ENCODE measurements at regions not wholly inside any gene's neighbourhood (a gene's known extent, or its start where the extent isn't known, plus 50 kb on each side); places are given as distances from the start of the nearest gene placed in this dataset.
"Not testable (repeated sequence)": the region's sequence is repeated elsewhere in the genome, so short reads cannot be mapped to it uniquely, and the experiment has no call there.

DNA sequence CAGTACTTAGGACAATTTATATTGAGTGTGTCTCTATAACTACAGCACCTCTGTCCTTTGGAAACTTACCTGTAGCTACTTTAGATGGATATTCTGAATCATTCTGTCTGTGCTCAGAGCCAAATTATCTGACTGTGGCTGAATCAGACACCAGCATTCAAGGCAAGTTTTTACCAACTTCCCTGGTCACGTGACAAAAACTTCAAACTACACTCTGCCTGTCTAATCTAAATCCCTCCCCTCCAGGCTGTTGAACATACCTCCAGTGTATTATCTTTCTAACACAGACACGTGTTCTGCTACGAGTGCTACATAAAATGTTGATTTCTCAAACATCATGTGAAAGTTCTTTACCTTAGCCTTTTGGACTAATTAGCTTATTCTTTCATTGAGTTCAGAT is 641.2 kb upstream of the CPEB2 start:
- Histone ChIP-seq H3K27ac (no peak overlapping the region), H3K4me3 (no peak overlapping the region)

DNA sequence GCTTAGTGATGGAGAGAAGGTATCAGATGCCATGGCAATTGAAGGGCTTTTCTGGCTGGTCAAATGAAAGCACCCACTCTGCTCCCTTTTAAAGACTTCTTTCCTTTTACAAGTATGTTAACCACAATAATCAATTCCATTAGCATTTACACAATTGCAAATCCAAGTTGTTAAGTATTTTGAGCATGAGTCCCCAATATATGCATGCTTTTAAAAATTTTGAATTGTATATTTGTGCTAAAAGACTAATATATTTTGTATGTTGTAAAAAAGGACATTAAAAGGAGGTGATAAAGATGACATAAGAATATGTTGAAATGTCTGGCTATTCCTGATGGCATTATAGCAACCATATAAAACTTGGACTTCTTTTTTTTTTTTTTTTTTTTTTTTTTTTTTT is 639.9 kb upstream of the CPEB2 start:
- H3K4me3 ChIP-seq, result no peak overlapping the region
- no peak overlapping the region for H3K27ac ChIP-seq

DNA sequence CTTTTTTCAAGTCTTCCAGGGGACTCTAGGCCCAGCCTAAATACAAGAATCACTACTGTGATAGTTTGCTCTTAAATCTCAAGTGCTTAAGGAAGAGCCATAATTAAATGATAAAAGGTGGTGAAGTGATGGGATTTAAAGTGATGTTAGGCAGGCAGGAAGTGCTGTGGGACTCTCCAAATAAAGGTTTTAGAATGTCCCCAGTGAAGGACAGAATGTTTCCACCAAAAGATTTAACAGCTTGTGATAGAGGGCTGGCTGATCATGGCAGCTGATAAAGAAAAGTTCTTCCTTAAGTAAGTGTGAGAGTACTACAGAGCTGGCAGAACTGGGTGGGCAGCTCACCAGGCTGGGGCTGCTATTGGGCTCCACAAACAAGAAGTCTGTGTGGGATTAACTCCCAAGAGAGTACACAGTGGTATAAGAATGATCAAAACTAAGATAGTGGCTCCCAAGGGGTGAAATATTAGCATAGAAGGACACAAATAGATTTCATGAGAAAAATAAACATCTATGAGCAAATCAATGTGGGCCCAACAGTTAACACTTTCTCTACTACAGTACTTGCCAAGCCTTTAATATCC is 637.2 kb upstream of the CPEB2 start:
- no peak overlapping the region for H3K4me3 ChIP-seq

DNA sequence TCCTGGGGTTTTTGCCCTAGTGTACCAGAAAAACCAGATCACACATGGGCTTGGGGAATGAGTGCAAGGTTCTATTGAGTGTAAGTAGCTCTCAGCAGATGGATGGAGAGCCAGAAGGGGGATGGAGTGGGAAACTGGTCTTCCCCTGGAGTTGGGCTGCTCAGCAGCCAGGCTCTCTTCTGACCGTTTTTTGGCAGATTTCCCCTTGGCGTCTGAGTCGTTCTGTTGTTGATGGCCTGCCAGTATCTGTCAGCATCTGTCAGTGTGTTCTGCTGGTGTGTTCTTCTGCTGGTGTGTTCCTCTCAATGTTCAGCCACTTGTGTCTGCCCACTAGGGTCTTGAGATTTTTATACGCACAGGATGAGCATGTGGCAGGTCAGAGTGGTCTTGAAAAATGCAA is 633.9 kb upstream of the CPEB2 start:
- no peak overlapping the region for H3K4me3 ChIP-seq
- no peak overlapping the region for H3K27ac ChIP-seq

More for the DNA sequence above, 637.2 kb upstream of the CPEB2 start:
- no peak overlapping the region for H3K27ac ChIP-seq

DNA sequence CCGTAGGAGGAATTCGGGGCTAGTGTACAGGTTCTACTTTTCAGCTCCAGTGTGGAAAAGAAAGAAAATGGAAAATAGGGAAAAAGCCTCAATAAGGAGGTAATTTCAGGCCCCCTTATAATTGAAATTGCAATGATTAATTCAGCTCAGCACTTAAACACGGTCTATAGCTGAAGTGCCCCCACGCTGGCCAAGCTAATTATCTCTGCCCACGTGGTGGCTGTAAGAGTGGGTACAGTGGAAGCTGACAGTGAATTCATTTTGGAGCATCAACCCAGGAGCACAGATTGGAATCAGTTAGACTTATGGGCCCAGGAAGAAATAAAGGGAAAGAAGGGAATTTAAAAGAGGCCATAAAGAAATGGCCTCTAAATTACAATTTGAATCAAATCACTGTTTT is 631.1 kb upstream of the CPEB2 start:
- no peak overlapping the region for H3K27ac ChIP-seq
- H3K4me3 ChIP-seq, result no peak overlapping the region

DNA sequence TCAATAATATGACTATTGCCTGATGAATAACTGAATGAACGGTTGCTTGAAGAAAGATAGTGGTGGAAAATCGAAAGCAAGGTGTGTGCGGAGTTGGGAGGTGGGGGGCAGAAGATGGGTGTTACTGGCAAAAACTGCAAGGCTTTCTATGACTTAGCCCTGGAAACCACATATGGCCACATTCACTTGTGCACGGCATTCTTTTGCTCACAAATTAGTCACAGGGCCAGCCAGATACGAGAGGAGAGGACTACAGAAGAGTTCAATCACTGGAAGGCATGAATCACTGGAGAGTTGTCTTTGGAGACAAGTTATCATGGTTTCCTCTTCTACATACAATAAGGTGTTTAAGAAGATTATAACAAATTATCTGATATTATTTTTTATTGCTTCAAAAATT is 626.5 kb upstream of the CPEB2 start:
- H3K27ac ChIP-seq, result no peak overlapping the region

DNA sequence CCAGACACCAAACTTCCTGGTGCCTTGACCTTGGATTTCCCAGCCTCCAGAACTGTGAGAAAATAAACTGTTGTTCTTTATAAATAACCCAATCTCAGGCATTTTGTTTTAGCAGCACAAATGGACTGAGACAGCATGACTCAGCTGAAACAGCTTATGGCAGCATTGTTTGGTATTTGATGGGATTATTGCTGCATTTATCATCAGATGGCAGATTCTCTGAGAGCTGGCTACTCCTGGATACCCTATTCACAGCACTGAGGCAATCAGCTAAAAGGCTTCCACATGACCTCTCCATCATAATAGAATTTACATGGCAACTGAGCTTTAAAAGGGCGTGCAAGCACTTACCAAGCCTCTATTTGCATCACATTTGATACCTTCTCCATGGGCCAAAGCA is 623.1 kb upstream of the CPEB2 start:
- H3K4me3 ChIP-seq, result no peak overlapping the region
- H3K27ac ChIP-seq, result no peak overlapping the region

More for the DNA sequence above, 626.5 kb upstream of the CPEB2 start:
- no peak overlapping the region for H3K4me3 ChIP-seq

DNA sequence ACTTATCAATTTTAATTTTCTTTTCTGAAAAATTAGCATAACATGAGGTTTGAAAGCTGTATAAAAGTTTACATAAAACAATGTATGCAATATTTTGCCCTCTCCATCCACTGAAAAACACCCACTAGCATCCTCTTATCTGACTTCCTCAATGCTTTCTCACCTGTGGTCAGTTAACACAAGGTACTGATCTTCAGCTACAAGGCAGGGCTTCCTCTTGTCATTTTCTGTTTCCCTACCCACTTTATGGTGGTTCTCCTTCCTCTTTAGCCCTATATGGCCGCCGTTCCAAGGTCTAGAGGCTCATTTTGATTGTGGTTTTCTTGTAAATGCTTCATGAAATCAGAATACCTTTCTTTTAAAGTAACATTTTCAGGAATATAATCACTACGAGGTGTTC is 618.6 kb upstream of the CPEB2 start:
- H3K27ac ChIP-seq, result no peak overlapping the region

DNA sequence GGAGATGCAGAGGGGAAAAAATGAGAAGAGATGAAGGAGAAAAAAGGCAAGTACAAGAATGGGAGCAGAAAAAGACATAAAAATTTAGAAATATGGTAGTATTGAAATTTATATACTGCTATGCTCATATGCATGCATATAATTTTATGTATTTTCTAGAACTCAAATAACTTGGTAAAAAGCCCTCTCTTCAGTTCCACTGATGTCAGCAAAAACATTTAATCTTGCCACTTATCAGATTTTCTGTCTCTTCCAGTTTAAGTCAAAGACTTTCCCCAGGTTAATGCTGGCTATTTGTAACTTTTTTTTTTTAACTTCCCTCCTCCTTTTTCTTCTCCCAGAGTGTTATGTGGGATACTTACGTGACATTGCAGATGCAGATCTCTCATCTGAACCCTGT is 617.5 kb upstream of the CPEB2 start:
- H3K27ac ChIP-seq, result no peak overlapping the region
- H3K4me3 ChIP-seq, result no peak overlapping the region

More for the DNA sequence above, 618.6 kb upstream of the CPEB2 start:
- no peak overlapping the region for H3K4me3 ChIP-seq

DNA sequence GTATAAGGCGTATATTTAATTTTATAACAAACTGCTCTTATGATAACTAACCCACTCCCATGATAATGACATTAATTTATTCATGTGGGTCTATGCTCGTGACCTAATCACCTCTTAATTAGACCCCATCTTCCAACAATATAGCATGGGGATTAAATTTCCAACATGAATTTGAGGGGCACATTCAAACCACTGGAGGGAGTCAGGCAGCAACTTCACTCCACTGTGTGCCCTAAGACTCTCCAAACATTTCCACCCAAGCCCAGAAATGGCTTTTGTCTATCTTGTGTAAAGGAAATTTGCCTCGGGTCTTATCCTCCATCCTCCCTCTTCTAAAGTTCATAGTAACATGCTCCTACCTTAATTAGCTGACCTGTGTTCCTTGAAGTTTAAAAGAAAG is 616.1 kb upstream of the CPEB2 start:
- Histone ChIP-seq H3K27ac (no peak overlapping the region), H3K4me3 (no peak overlapping the region)

DNA sequence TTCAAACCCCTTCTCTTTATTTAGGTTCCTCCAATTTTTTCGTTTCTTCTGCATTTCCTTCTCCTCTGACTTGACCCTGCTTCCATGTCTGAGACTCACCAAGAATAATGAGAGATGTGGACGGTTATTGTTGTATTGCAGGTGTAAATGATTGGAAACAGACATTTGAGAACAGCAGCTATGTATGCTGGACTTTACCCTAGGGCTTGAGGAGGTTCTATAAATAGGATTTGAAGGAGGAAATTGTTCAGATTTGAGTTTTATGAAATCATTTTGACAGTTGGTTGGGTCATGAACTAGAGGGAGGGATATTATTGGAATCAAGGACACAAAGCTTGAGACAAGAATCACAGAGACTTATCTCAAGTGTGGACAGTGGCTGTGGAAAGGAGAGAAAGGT is 614.6 kb upstream of the CPEB2 start:
- no peak overlapping the region for H3K27ac ChIP-seq
- H3K4me3 ChIP-seq, result no peak overlapping the region

DNA sequence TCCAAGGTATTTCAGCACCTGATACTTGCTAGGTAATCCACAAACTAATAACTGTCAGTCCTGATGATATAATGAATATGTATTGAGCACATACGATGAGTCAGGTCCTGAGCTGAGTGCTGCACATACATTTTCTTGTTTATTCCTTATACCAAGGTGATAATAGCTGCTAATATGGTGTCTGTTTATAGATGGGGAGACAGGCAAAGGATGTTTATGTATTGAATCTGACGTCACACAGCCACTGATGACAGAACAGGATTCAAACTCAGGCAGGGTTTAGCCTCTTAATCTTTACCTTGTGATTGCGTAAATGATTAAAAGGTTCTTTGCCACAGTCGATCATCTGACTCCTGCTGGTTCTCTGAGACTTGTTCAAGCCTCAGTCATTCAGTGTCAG is 609.9 kb upstream of the CPEB2 start:
- Histone ChIP-seq H3K27ac (no peak overlapping the region), H3K4me3 (no peak overlapping the region)

DNA sequence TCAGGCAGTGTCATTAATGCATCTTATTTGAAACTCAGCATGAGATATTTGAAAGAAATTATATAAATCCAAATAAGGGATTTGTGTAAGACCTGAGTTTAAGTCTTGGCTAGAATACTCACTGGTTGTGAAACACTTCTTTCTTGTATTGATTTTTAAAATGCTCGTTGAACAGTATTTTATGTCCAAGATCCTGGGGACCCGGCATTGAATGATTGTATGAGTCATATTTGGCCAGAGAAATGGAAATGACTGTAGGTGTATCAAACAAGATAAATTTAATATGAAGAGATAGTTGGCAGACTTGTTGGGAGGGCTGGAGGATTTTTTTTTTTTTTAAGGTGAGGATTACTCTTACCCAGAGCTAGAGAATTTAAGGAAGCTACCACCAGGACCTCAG is 606.1 kb upstream of the CPEB2 start:
- Histone ChIP-seq H3K4me3 (no peak overlapping the region), H3K27ac (no peak overlapping the region)

DNA sequence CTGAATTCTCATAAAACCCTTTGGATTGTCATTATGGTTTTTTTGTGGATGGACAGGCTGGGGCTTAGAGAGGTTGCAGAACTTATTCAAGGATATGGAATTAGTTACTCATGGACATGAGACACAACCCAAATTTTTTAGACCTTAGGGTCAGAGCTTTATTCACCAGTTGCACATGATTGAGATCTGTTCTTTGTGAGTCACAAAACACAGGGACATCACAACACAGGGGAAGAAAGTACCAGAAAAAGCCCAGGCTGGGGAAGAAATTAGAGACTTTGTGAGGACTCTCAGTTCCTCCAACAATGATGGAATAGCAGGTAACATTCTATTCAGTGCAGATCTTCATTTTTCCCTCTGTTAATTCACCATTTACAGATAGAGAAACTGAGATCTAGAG is 602.4 kb upstream of the CPEB2 start:
- Histone ChIP-seq H3K4me3 (no peak overlapping the region), H3K27ac (no peak overlapping the region)

DNA sequence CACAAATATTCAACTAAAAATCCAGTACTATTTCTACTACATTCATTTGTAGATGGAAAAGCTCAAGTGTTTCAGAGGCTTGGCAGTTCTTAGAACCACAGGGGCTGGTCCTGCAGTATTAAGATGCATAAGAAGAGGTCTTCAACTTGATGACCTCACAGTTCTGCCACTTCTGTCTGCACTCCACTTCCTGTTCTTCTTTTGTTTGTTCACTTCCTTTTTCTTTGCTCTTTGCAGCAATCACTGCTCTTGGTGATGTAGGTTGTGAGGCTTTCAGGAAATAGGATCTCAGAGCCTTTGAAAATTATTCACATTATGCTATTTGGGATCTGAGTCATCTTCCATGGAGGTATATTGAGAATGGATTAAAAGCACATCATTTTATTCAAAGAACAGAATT is 602.0 kb upstream of the CPEB2 start:
- H3K27ac ChIP-seq, result no peak overlapping the region
- no peak overlapping the region for H3K4me3 ChIP-seq

DNA sequence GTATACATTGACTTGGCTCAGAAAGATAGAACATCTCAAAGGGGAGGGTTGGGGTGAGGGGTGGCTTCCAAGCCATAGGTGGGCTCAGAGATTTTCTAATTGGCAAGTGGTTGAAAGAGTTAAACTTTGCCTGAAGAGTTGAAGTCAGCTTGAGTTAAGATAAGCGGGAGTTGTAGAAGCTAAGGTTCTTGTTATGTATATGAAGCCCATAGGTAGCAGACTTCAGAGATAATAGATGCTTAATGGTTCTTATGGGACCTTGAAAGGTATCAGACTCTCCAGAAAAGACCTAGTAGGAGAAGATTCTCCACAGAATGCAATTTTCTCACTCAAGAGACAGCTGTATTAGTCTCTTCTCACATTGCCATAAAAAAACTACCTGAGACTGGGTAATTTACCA is 599.1 kb upstream of the CPEB2 start:
- Histone ChIP-seq H3K27ac (no peak overlapping the region), H3K4me3 (no peak overlapping the region)

DNA sequence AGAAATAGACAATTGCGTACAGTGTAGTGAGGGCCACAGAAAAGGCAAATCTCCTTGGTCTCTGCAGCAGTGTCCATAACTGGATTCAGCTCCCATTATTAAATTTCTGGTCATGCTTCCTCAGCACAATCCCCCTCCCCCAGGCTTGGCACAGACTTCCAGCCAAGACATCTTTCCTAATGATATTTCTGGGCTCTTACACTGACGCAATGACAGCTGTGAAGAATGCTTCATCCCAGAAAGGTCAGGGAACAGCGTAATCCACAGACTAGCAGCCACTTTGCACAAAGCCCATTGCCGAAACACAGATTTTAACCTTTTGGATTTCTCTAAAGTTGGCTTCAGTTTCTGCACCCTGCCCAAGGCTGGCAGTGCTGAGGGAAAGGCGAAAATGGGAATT is 597.6 kb upstream of the CPEB2 start:
- H3K27ac ChIP-seq, result no peak overlapping the region
- no peak overlapping the region for H3K4me3 ChIP-seq

DNA sequence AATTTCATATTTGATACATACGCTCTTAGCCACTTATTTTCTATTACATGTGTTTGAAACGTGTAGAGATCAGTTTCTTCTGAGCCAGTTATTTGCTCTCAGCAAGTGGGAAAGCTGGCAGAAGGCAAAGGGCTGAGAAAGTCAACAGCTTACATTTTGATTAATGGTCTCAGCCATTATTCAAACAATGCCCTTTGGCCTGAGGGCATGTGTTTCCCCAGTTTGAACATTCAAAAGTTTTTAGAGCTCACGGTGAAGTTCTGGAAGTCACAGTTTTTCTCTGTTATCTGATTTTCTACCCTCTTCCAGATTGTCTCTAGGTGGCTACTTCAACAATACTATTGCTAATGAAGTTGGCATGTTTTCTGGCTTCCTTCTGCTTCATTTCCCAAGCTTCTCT is 591.8 kb upstream of the CPEB2 start:
- Histone ChIP-seq H3K4me3 (no peak overlapping the region), H3K27ac (no peak overlapping the region)

DNA sequence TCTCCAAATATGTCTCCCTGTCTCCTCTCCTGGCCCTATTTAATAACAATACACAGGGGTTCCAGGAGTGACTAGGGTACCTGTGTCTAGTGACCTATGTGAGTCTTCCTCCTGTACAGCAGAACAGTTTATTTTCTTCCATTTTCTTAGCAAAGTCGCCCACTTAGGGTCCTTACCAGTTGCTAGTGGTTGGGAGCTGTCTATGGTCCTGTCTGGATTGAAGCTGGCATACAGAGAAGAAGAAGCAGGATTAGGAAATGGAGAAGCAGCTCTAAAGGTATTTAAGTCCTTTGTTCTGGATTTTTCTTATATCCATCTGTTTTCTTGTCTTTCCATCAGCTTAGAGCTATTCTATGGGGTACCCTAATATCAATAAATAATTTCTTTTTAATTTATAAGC is 587.1 kb upstream of the CPEB2 start:
- Histone ChIP-seq H3K27ac (no peak overlapping the region), H3K4me3 (no peak overlapping the region)

DNA sequence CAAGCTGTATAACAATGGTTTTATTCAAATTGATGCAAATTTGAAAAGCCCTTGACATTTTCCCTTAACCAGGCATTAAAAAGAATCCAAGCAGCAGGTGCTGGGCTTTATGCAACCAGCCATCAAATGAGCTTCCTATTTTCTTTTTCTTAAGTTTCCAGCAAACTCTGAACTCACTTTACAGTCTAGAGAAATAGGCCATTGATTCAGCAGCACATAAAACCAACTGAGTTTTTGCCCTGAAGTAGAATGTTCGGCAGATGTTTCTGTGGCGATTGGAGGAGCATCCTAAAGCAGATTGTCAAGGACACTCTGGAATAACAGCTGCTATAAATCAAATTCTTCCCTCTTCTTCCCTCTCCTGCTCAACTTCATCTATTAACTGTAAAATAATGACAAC is 582.8 kb upstream of the CPEB2 start:
- Histone ChIP-seq H3K27ac (no peak overlapping the region), H3K4me3 (no peak overlapping the region)

DNA sequence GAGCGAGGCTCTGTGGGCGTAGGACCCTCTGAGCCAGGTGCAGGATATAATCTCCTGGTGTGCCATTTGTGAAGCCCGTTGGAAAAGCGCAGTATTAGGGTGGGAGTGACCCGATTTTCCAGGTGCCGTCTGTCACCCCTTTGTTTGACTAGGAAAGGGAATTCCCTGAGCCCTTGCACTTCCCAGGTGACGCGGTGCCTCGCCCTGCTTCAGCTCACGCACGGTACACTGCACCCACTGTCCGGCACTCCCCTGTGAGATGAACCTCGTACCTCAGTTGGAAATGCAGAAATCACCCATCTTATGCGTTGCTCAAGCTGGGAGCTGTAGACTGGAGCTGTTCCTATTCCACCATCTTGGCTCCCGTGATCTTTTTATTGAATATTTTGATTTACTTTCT is 576.0 kb upstream of the CPEB2 start:
- H3K4me3 ChIP-seq, H3K27ac ChIP-seq: not testable (repeated sequence)

DNA sequence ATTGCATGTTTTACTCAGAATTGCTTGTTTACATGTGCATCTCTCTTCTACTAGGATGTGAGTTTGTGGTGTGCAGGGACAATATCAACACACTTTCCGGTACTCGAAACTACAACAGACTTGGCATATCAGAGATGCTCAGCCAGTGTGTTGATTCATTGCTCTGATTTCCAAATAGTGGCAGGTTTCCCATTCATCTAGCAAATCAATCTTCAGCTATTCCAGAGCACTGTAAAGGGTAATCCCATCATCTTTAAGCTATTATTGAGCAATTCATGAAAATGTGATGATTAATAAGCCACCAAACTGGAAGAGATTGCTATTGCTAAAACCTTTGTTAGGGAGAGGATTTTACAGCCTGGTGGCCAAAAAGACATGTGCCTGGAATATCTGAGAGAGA is 574.2 kb upstream of the CPEB2 start:
- Histone ChIP-seq H3K4me3 (no peak overlapping the region), H3K27ac (no peak overlapping the region)

Data from skin epidermis (tissue), 12 donors.